GM11168 (cell line): ENCODE measurements at regions not wholly inside any gene's neighbourhood (a gene's known extent, or its start where the extent isn't known, plus 50 kb on each side); places are given as distances from the start of the nearest gene placed in this dataset.
"Not testable (repeated sequence)": the region's sequence is repeated elsewhere in the genome, so short reads cannot be mapped to it uniquely, and the experiment has no call there.

Experiments
- in situ Hi-C: fragments of 300-500 bp; cut with MboI; formaldehyde crosslinking; loops from one replicate; pipeline ENCODE4 v1.12.0; 2022; ENCODE audit warnings: low sequenced_read_pairs; ENCODE audit not compliant: unreplicated experiment

DNA sequence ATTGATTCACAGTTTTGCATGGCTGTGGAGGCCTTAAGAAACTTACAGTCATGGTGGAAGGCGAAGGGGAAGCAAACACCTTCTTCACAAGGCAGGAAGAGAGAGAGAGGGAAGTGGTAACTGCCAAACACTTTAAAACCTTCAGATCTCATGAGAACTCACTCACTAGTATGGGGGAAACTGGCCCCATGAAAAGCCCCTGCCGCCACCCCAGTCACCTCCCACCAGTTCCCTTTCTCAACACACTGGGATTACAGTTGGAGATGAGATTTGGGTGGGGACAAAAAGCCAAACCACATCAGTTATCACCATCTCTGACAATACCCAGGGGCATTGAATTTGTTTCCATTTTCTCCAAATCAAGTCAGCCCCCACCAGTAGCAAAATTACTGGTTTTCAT is 740.4 kb downstream of the GATA3 start:
- in situ Hi-C loops: no loop called here

DNA sequence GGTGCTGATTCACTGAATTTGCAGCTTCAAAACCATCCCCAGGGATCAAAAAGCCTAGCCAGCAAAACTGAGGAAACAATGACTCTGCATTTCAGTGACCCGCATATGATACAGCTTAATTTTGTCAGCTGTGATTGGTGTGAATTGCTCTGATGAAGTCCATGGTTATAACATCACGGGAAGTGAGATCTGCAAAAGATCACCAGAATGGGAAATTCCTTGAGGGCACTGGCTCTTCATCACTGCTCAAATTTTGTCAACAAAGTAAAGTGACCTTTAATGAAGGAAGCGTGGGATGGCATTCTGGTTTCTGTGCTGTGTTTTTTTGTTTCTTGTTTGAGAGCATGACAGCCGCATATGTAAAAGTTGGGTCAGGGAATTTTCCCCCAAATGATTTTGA is 745.9 kb downstream of the GATA3 start:
- in situ Hi-C loops: no loop called here

DNA sequence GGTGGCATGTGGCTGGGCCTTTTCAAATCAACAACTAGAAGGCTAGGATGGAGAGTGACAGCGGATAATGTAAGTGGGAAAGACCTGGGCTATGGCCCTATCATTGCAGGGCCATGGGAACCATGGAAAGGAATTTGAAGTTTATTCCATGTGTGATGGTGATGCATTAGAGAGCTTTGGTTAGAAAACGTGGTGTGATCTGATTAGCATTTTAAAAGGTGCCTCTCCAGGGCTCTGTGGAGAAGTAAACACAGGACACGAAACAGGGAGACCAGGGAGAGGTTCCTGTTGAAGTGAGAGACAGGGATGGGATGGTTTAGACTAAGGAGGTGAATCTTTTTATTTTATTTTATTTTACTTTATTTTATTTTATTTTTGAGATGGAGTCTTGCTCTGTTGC is 749.5 kb downstream of the GATA3 start:
- in situ Hi-C loops: no loop called here

DNA sequence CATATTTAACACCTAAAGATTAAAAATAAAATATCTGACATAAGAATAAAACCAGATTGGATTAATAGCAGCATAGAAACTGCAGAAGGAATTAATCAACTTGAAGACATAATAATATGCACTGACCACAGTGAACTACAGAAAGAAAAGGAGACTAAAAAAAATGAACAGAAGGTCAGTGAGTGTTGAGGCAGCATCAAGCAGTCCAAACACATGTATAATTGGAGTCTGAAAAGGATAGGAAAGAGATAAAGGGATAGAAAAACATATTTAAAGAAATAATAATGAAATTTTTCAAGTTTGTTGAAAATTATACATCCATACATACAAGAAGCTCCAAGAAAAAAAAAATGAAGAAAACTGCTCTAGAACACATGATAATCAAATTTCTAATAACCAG is 756.2 kb downstream of the GATA3 start:
- in situ Hi-C loops: no loop called here

DNA sequence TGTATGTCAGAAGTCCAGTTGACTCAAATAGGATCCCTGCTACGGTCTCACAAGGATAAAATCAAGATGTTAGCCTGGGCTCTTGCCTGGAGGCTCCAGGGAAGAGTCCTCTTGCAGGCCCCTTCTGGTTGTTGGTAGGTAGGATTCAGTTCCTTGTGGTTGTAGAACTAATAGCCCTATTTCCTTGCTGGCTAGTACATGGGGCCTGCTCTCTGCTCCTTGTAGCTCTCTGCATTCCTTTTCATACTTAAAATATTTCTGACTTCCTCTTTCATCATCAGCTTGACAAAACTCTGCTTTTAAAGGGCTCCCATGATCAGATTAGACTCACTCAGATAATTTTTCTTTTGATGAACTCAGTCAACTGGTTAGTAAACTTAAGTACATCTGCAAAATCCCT is 756.7 kb downstream of the GATA3 start:
- in situ Hi-C loops: no loop called here

DNA sequence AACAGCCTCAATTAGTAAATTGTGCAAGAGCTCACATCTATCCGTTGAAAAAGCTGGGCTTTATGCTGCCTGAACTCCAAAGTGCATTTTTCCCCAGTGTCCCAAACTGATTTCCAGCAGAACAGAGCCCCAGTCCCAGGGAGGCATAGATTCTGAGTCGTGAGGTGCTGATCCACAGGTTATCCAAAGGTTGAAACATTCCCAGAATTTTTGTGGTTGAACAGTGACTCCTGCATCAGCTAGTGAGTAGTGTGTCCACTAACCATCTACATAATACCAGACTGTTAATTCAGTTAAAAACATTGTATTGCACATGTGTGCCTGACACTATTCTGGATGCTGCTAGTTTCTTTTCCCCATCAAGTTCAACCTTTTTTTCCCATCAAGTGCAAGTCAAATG is 761.5 kb downstream of the GATA3 start:
- in situ Hi-C loops: no loop called here

DNA sequence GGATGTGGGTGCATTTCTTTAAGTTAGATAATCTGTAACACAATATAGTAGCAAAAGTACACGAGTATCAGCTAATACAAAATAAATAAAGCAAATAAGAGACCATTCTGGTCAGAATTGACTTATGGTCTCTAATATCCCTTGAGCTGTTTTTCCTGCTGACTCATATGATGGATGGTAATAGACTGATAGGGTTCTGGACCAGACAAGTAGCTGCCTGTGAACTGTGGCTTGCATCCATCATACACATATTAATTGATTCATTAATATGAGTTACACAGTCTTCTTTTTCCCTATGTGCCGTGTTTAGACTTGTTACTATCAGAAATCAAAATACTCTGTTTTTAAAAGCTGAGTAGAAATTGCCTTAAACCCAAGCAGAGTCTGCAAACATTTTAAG is 762.8 kb downstream of the GATA3 start:
- in situ Hi-C loops: no loop called here

DNA sequence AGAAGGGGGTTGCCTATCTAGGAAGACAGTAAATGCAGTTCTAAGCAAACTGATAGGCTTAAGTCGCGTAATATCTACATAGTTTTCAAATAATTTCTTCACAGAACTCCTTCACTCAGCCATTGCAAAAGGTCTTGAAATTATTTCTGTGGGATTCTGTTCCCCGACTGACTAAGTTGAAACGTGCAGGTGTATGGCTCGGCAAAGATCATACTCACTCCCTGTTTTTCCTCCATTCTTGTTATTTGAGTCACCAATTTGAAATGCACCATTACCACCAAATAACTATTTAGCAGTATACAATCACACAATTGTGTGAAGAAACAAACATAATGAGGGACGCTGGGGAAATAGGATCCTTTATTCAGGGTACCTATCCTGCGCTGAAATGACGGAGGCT is 771.1 kb downstream of the GATA3 start:
- in situ Hi-C loops: no loop called here

DNA sequence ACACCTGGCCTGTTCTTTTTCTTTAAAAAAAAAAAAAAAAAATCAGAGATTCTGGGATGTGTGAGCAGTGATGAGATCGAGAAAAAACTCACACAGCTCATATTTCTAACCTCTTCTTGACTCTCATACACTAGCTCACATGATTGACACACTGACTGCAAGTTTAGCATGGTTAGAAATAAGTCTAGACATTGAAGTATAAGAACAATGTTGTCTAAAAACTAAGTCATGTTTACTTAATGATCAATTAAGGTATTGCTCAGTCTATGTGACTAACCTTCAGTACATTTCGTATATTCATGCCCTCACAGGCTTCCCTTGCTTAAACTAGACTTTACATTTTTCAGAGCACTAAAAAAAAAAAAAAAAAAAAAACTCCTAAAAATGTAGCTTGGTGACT is 775.1 kb downstream of the GATA3 start:
- in situ Hi-C loops: no loop called here

DNA sequence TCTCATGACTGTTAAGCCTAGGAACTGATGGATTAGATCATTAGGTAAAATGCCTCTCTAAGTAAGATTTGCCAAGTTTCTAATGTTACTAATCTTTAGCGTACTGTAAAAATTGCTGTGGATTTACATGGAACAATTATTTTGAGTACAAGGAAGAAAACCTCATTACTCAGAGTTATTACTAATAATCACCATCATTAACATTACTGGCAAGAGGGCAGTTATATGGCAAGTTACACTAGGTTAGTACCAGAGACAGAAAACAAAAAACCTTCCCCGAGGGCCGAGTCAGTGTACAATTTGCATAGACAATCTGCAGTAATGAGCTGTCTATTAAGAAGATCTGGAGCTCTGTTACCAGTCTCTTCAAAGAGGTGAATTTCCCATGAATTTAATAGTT is 775.6 kb downstream of the GATA3 start:
- in situ Hi-C loops: no loop called here

DNA sequence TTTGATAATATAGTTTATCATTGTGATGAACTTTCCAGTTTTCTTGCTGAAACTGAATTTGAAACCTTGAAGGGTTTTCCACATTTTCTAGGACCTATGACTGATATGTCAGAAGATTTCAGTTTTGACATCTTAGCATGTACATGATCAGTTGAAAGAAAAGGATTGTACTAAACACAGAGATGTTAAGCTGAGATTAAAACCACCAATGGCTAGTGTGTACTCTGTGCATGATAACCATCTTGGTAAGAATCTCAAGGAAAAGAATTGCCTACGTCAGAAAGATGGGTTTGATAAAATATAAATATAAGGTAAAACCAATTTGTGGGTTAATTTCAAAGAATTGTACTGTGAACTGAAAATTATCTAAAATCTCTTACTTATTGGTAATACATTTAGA is 776.4 kb downstream of the GATA3 start:
- in situ Hi-C loops: no loop called here

DNA sequence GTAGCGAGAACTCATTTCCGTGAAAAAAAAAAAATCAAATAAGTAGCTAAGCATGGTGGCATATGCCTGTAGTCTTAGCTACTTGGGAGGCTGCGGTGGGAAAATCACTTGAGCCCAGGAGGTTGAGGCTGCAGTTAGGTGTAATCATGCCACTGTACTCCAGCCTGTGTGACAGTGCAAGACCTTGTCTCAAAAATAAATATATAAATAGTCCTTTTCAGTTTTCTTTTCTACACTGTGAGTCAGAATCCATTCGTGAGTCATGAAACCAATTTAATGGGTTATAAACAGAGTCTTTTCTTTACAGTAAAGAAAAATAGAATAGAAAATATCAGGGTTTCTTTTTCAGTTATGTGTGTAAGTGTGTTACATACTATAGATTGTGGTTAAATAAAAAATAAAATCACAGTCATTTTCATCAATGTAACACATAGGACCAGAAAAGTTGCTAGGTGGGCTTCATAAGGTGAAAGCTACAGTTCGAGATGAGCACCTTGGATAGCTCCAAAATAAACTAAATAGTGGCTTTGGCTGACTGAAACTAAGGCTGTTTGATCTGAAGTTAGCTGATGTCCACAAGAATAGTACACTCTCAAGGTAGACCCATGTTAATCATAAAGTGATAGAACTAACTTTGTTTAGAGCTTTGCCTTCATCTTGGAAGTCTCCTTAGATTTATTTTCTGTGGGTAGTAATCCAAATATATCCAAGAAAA is 781.1 kb downstream of the GATA3 start:
- in situ Hi-C loops: no loop called here

DNA sequence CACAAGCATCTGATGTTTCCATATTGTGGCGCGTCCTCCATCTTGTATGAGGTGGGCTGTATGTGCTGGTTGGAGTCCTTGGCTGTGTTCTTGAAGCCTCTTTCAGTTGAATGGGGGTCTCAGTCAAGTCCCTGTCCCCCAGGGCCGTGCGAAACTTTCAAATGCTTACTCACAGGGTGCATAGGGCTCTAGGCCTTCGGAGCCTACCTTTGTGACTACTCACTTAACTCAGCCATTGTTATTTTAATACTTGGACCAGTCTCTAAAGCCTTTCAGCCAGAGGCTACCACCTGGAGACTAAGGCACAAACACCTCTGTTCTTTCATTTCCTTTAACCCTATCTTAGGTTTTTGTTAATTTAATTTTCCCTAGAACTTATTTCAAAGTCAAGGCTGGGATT is 785.9 kb downstream of the GATA3 start:
- in situ Hi-C loops: no loop called here

DNA sequence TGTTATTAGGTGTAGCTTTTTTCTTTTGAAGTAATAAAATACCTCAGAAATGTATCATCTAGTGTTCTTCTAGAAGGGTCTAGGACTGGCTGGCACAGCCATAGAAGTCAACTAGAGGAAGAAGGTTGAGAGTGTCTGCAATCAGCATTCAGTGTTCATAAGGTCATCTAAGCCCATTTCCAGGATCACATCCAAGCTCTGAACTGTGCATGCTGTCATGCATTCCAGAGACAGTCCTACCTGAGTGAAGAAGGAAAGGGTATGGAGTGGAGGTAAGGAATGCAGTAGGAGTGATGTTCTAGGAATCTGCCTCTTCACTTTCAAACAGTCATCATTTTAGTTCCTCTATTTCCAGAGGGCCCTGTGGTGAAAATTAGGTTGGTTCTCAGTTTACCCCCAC is 789.7 kb downstream of the GATA3 start:
- in situ Hi-C loops: no loop called here

DNA sequence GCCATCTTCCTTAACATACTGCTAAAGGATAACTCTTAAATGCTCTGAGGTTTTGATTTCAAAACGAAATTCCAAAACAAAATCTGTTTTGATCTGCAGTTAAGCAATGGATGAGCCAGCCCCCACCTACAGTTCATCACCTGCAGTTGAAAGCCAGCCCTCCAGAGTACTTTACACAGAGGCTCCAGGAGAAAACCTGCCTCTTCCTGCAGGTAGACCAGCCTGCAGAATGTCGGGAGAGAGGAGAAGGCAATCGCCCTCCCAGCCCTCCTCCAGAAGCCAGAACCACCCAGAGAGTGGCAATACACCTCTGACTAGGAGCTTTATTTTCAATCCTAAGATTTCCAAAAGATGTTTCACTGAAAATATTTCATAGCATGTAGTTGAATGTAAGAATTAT is 798.1 kb downstream of the GATA3 start:
- in situ Hi-C loops: no loop called here

DNA sequence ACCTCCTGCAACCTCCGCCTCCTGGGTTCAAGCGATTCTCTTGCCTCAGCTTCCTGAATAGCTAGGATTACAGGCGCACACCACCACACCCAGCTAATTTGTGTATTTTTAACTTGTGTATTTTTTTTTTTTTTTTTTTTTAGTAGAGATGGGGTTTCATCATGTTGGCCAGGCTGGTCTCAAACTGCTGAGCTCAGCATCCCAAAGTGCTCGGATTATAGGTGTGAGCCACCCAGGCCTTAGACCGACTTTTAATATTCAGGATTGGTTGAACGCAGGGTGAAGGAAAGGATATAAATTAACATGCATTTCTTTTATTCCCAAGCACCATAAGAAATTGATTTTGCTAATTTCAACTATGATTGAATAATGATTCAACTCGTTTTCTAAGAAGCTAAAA is 798.6 kb downstream of the GATA3 start:
- in situ Hi-C loops: no loop called here

DNA sequence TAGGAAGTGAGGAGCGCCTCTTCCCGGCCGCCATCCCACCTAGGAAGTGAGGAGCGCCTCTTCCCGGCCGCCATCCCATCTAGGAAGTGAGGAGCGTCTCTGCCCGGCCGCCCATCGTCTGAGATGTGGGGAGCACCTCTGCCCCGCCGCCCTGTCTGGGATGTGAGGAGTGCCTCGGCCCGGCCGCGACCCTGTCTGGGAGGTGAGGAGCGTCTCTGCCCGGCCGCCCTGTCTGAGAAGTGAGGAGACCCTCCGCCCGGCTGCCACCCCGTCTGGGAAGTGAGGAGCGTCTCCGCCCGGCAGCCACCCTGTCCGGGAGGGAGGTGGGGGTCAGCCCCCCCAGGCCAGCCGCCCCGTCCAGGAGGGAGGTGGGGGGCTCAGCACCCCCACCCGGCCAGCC is 814.4 kb downstream of the GATA3 start:
- in situ Hi-C loops: not testable (repeated sequence)

DNA sequence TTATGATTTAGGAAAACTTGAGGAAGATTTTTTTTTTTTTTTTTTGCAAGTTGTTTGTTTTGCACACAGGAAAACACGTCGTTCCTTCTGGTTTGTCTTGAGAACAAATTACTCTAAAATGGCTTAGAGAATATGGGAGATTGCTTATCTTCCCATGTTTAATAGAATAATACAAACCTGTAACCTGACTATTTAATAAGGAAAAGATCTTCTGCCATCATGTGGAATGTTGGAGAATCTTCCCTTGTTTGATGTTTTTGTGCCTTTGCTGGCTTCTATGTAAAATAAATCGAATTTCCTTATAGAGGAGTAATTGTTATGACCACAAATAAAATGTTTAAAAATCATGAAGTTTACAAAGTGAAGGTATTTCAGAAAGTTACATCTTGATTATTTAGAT is 818.8 kb downstream of the GATA3 start:
- in situ Hi-C loops: no loop called here

DNA sequence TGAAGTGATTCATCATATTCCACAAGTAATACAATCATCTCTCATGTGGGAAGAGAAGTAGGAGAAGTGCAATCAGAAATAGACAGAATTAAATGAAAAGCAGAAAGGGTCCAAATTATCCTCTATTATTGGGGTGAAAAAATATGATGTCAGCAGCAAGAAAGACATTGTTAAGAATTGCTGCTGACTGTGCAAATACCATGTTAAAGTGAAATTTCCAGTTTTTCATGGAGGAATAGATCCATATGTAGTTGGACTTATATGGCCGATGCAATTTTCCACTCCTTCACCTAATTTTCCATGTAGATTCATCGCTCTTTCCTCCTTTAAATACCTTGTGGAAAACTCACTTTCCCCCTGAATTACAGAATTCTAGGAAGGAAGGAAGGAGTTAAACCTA is 819.8 kb downstream of the GATA3 start:
- in situ Hi-C loops: no loop called here

DNA sequence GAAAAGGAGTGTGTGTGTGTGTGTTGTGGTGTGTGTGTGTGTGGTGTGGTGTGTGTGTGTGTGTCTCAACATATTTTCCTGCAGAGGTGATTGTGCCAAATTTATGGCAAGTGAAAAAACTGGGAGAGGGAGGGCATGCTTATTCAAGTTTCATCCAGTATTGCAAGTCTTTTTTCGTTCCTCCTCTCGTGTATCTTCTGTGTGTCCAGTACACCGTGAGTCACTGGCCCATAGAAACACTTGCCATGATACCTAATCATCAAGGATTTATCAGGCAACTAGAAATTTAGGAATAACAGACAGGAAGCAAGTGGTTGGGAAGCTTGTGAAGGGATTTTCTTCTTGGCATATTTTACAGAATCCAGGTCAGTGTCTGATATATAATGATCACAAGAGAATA is 820.5 kb downstream of the GATA3 start:
- in situ Hi-C loops: no loop called here

DNA sequence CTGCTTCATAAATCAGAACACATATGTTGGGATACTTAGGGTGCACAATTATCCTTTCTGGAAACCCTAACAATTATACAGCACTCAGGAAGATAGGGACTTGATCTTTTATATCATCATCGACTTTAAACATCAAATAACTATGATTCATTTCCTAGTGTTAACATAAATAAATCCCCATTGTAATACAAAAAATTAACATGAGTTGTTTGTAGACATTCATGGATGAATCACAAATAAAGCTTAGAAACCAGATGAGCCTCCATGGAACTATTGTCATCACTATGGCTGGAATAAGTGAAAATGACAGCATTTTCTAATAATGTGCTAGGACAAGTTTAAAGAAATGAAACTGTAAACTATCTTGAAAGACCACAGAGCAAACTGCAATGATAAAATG is 821.7 kb downstream of the GATA3 start:
- in situ Hi-C loops: no loop called here

DNA sequence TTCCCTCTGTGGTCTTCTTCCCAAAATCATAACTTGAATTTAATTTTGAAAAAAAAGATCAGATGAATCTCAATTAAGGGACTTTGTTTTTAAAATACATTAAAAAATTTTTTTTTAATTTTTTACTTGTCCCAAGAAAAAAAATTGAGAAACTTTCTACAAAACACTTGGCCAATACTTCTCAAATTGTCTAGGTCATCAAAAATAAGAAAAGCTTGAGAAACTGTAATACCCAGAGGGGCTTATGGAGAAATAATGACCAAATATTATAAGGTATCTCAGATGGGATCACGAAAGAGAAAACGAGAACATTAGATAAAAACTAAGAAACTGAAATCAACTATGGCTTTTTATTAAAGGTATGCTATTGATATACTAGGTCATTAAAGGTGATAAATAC is 835.0 kb downstream of the GATA3 start:
- in situ Hi-C loops: no loop called here

DNA sequence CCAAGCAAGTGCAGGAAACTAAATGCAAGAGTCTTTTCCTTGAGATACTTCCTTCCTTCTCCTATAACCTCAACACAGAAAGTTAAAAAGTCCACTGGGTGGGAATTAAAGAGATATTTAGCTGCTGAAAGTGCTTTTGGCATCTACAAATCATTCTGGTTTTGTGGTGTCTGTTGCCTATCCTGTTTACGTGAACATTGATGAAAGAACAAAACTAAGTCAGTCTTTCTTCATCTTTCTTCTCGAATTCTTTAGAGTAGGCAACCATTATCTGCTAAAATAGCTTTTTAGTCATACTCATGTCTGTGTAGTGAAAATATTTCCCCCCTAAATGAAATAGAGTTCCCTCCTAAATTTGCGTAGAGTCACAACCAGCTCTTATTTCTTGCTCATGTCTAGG is 838.6 kb downstream of the GATA3 start:
- in situ Hi-C loops: no loop called here
